Muscle of arm (tissue), 1 donor: ENCODE measurements at regions not wholly inside any gene's neighbourhood (a gene's known extent, or its start where the extent isn't known, plus 50 kb on each side); places are given as distances from the start of the nearest gene placed in this dataset.
"Not testable (repeated sequence)": the region's sequence is repeated elsewhere in the genome, so short reads cannot be mapped to it uniquely, and the experiment has no call there.

Source experiments
- DNase-seq: peaks from one replicate; pipeline ENCODE4 v3.0.0-alpha.2; 2013

GRCh38 chr1:90295534-90295933 lies 300.6 kb downstream of the ZNF326 start:
- no peak for DNase-seq

DNA sequence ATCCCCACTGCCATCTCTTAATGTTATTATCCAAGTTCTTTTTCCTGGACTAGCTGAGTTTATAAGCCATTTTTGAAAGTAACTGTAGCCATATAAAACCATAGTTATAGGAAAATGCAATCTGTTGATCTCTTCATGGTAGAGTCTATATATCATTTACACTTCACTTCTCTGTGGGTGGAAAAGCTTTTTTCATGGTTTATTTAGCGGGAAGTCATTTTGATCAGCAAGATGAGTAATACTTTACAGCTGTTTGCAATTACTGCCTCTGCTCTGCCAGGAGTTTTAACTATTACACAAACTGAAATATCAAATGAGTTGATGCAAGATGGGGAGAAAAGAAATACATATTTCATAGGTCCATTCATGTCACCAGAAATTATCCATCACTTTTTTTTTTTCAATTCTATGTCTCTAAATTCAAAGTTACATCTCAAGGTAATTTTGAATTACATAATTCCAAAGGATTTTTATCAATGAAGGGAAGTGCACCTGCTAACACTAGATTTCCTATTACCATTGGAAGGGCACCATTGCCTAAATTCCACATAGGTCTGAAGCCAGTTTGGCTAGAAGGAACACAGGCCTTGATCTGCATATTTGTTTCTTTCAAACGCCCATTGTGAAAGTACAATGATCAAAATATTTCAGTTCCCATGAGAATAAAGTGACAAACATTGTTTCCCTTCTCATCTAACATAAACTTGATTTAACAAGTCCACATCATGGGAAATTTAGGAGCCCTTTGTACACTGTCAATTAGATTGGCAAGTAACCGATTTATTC lies 296.7 kb downstream of the ZNF326 start:
- DNase-seq: no peak

- no peak for DNase-seq
Measured at GRCh38 chr1:90282811-90283210, 287.9 kb downstream of the ZNF326 start.

DNA sequence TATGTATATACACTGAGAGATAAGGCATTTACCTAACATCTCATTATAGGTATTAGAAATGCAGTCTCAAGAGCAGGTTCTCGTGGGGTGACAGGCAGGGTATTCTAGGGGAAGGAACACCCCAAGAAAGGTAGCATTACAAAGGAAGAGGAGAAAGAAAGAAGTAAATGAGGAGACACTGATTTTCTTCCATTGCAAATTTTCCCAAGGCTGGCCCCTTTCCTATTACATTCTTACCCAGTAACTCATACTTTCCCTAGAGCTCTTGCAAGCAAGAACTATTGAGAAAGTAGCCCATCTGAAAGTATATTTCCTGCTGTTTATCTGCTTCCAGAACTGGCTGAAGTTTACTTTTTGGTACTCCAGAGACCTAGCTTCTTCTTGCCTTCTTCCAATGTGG lies 287.0 kb downstream of the ZNF326 start:
- DNase-seq: not testable (repeated sequence)

- no peak for DNase-seq
Measured at GRCh38 chr1:90277270-90277669, 282.4 kb downstream of the ZNF326 start.

- DNase-seq: no peak
Measured at GRCh38 chr1:90274376-90274775, 279.5 kb downstream of the ZNF326 start.

- DNase-seq: no peak
Measured at GRCh38 chr1:90273241-90273774, 278.4 kb downstream of the ZNF326 start.

GRCh38 chr1:90262791-90263190 lies 267.9 kb downstream of the ZNF326 start:
- DNase-seq: no peak

DNA sequence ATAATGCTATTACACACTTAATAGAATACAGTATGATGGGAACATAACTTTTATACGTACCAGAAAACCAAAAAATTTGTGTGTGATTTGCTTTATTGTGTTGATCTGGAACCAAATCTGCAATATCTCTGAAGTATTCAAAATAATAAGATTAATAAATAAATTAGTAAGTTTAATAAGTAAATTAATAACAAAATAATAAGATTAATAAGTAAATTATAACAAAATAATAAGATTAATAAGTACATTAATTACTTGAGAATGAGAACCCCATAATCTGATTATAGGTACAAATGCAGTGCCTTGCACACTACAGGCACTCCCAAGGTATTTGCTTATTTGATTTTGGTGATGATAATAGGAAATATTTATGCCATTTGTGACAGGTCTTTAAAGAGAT lies 267.4 kb downstream of the ZNF326 start:
- no peak for DNase-seq

DNA sequence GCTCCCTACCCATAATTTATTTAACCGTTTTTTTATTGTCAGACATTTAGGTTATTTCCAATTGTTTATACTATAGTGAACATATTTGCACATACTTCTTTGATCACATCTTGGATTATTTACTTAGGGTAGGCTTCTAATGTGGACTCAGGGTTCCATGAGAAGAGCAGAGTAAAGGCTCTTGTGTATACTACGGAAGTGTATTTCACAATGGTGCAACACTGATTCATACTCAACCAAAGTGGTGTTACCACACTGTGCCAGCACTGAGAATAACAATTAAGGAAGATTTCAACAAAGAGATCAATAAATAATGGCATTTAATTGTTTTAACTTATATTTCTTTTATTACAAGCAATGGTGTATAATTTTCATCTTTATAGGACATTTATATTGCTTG lies 251.2 kb downstream of the ZNF326 start:
- no peak for DNase-seq

DNA sequence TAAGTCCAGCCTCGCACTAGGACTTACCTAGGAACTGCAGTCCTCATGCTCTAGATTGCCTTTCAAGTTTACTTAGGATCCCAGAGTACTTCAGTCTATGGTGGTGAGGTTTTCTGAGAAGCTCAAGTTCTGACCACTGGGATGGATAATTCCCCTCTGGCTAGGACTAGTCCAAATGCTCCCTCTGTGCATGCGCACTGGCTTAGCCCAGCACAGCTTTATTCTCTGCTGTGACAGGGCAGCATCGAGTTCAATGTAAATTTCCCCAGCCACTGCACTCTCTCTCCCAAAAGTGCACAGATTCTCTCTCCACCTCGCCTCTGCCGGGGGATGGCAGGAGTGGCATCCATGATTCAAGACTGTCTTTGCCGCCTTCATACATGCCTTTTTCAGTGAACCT lies 241.6 kb downstream of the ZNF326 start:
- no peak for DNase-seq

DNA sequence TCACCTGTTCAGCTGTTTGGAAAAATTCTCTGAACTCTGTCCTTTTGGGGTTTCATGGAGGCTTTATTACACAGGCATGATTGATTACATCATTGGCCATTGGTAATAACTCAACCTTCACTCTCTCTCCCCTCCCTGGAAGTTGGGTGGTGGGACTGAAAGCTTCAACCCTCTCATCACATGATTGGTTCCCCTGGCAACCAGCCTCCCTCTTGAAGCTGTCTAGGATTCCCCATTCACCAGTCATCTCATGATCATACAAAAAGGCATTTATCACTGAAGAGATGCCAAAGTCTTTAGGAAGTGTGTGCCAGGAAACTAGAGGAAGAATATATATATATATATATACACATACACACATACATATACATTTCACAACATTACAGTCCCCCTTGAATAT lies 228.5 kb downstream of the ZNF326 start:
- DNase-seq: no peak

DNA sequence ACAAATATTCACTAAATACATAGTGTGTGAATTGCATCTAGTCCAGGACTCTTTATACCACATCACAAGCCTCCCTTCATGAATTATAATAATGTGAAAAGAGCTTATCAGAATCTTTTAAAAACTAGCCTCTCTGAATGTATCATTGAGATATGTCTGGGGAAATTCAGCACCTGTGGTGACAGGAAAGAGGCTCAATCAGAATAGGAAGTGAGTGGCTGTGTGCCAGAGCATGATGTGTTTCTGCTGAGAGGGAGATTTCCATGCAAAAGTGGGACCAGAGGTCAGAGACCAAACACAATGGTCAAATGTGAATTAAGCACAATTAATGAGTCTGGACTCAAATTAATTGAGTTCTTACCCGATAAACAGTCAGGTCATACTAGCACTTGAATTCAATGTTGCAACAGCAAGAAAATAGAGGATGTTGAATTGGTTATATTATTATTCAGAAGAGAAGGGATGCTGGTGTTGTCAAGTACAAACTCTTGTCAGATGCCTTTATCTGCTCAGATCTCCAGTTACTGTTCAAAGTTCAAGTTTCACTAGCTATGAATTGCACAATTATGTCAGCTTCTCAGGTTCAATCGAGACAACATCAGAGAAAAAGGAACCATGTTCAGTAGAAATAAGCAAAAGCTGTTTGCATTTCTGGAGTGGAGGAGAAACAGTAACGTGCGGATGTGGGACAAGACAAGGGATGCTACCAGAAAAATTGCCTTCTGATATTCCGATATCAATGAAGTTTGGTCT lies 226.2 kb downstream of the ZNF326 start:
- no peak for DNase-seq

GRCh38 chr1:90220496-90220895 lies 225.6 kb downstream of the ZNF326 start:
- DNase-seq: no peak

DNA sequence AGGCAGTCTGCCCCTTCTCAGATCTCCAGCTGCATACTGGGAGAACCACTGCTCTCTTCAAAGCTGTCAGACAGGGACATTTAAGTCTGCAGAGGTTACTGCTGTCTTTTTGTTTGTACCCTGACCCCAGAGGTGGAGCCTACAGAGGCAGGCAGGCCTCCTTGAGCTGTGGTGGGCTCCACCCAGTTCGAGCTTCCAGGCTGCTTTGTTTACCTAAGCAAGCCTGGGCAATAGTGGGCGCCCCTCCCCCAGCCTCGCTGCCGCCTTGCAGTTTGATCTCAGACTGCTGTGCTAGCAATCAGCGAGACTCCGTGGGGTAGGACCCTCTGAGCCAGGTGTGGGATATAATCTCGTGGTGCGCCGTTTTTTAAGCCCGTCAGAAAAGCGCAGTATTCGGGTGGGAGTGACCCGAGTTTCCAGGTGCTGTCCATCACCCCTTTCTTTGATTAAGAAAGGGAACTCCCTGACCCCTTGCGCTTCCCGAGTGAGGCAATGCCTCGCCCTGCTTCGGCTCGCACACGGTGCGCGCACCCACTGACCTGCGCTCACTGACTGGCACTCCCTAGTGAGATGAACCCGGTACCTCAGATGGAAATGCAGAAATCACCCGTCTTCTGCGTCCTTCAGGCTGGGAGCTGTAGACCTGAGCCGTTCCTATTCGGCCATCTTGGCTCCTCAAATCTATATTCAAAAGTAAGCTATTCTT lies 224.4 kb downstream of the ZNF326 start:
- DNase-seq: not testable (repeated sequence)

- no peak for DNase-seq
Measured at GRCh38 chr1:90210633-90211491, 216.0 kb downstream of the ZNF326 start.

GRCh38 chr1:90208949-90209348 lies 214.0 kb downstream of the ZNF326 start:
- DNase-seq: no peak

DNA sequence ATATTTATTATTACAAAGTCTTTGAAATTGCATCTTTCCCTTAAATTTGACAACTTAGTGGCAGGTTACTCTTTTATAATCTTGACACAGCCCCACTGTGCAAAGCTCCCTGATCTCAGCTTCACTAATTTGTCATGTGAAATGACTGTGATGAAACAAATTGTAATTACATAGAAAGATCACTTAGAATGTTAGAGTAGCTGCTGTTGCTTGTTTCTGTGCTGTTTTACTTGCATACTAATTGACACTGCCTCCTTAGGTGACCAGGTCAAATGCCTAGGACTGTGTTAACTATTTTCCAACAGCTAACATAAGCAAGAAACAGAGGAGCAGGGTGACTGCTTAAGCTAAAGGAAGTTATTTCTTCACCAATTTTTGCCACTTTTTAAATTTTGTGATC lies 211.3 kb downstream of the ZNF326 start:
- no peak for DNase-seq

DNA sequence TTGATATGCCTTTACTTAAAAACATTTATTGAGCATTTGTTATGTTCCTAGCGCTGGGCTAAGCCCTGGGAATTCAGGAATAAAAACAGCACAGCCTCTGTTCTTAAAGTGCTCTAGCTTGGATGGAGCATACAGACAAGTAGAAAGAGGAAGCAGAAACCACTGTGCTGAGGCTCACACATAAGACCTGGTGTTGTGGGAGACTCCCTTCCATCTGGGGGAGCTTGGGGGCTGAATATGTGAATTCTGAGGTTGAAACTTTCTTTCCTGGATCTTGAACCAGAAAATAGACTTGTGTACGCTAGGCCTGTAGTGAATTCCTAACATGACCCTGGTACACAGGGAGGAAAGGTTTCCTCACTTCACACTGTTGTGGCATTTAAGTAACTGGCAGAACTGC lies 209.9 kb downstream of the ZNF326 start:
- DNase-seq: no peak

- no peak for DNase-seq
Measured at GRCh38 chr1:90204023-90204590, 209.2 kb downstream of the ZNF326 start.
